Gastrocnemius medialis (tissue), 4 donors: ENCODE measurements at regions not wholly inside any gene's neighbourhood (a gene's known extent, or its start where the extent isn't known, plus 50 kb on each side); places are given as distances from the start of the nearest gene placed in this dataset.

Experiments used
- POLR2A ChIP-seq, 2 donors: fragments of 450-650 bp; IDR thresholded peaks; one replicate each; pipeline ENCODE4 v1.6.1; 2017; ENCODE audit warnings: antibody characterized with exemption in 2 of 2, mild to moderate bottlenecking in 2 of 2, moderate library complexity in 2 of 2
- TF ChIP-seq, protein P1 (sequence below), 5 experiments: fragments of 450-650 bp in 3 of 5; fragments of 200-600 bp in 2 of 5; sonication (generic) in 2 of 5; IDR thresholded peaks in 4 of 5; conservative IDR thresholded peaks in 1 of 5; 1 replicate in 4 of 5; 2 replicates in 1 of 5; pipeline ENCODE4 v1.5.1; 2016 to 2019; ENCODE audit warnings: antibody characterized with exemption in 5 of 5, mild to moderate bottlenecking in 3 of 5, moderate library complexity in 3 of 5

DNA sequence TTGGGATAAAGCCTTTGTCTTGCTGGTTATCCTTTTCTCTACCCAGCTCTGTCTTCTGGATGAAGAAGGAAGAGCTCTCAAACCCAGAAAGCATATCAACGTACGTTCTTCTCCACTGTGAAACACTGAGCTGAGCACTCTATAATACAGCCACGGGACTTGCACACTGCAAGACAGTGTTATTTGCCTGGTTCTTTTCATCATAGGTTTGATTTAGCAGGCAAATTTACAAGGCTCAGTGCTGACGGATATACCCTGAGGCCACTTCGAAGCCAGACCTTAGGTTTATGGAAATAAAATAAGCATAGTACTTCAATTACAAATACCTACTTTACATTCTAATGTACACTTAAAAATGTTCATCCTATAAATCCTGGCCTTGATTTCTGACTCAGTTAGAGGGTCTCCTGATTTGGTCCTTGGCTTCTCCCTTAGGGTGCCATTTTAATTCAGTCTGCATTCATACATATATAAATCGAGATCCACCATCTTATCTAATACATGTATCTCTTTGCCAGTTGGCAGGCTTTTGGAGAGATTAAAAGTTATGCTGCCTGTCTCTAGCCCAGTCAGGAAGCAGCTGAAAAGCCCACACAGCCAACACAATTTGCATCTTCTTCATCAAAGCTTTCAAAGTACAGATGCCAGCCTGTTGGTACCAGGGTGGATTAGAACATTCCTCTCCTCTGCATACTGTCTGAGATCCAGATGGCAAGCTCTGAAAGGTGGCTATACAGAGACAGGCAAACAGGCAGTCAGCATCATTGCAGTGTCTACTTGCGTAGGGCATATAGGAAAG, 194.4 kb downstream of the DEPDC1B start:
- TF ChIP-seq, protein P1, sequence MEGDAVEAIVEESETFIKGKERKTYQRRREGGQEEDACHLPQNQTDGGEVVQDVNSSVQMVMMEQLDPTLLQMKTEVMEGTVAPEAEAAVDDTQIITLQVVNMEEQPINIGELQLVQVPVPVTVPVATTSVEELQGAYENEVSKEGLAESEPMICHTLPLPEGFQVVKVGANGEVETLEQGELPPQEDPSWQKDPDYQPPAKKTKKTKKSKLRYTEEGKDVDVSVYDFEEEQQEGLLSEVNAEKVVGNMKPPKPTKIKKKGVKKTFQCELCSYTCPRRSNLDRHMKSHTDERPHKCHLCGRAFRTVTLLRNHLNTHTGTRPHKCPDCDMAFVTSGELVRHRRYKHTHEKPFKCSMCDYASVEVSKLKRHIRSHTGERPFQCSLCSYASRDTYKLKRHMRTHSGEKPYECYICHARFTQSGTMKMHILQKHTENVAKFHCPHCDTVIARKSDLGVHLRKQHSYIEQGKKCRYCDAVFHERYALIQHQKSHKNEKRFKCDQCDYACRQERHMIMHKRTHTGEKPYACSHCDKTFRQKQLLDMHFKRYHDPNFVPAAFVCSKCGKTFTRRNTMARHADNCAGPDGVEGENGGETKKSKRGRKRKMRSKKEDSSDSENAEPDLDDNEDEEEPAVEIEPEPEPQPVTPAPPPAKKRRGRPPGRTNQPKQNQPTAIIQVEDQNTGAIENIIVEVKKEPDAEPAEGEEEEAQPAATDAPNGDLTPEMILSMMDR (IDR thresholded peaks at IDR 0.05 in 4 of 5, conservative IDR thresholded peaks at IDR 0.05 in 1 of 5) = no peak
- TF ChIP-seq POLR2A (IDR thresholded peaks at IDR 0.05) = no peak
